DOHH2 (cell line): ENCODE measurements at regions not wholly inside any gene's neighbourhood (a gene's known extent, or its start where the extent isn't known, plus 50 kb on each side); places are given as distances from the start of the nearest gene placed in this dataset.

Experiments used
- H3F3A ChIP-seq: fragments of 200-600 bp; sonication (generic), shearing (Covaris generic); 2 replicates; pipeline ENCODE4 v1.6.0; 2016; ENCODE audit warnings: antibody characterized with exemption, mild to moderate bottlenecking; ENCODE audit not compliant: control insufficient read depth, insufficient read depth
- H3K27ac ChIP-seq: fragments of 200-600 bp; sonication (generic); 2 replicates; pipeline ENCODE4 v1.5.1; 2014; ENCODE audit warnings: low read depth, mild to moderate bottlenecking, low read length, moderate library complexity
- H3K27me3 ChIP-seq: fragments of 200-600 bp; sonication (generic); 2 replicates; pipeline ENCODE4 v1.6.1; 2014; ENCODE audit warnings: mild to moderate bottlenecking, low read length, mixed read lengths; ENCODE audit not compliant: control insufficient read depth
- H3K36me3 ChIP-seq: fragments of 200-600 bp; sonication (generic); 2 replicates; pipeline ENCODE4 v1.6.1; 2014; ENCODE audit warnings: mild to moderate bottlenecking, low read length, moderate library complexity, mixed read lengths; ENCODE audit not compliant: control insufficient read depth
- H3K4me1 ChIP-seq: fragments of 200-600 bp; sonication (generic); 2 replicates; pipeline ENCODE4 v1.6.1; 2014; ENCODE audit warnings: mild to moderate bottlenecking, low read length, mixed read lengths; ENCODE audit not compliant: control insufficient read depth
- H3K4me2 ChIP-seq: fragments of 200-600 bp; sonication (generic); 2 replicates; pipeline ENCODE4 v1.6.0; 2014; ENCODE audit warnings: mild to moderate bottlenecking, low read length, moderate library complexity
- H3K4me3 ChIP-seq: fragments of 200-600 bp; sonication (generic); 2 replicates; pipeline ENCODE4 v1.5.1; 2014; ENCODE audit warnings: mild to moderate bottlenecking, low read length, mixed read lengths
- H3K79me2 ChIP-seq: fragments of 200-600 bp; sonication (generic); 2 replicates; pipeline ENCODE4 v1.6.1; 2014; ENCODE audit warnings: mild to moderate bottlenecking, low read length, mixed read lengths; ENCODE audit not compliant: control insufficient read depth
- H3K9me2 ChIP-seq: fragments of 200-600 bp; sonication (generic); replicated peaks from 2 replicates; pipeline ENCODE4 v1.6.1; 2014; ENCODE audit warnings: mild to moderate bottlenecking, low read length, mixed read lengths; ENCODE audit not compliant: control insufficient read depth
- H3K9me3 ChIP-seq: fragments of 200-600 bp; sonication (generic); 2 replicates; pipeline ENCODE4 v1.6.1; 2014; ENCODE audit warnings: antibody characterized with exemption, low read length, mixed read lengths; ENCODE audit not compliant: control insufficient read depth, insufficient read depth
- H4K20me1 ChIP-seq: fragments of 200-600 bp; sonication (generic); 2 replicates; pipeline ENCODE4 v1.6.0; 2014; ENCODE audit warnings: low read depth, mild to moderate bottlenecking, antibody characterized with exemption, low read length, moderate library complexity; ENCODE audit not compliant: control insufficient read depth, insufficient read depth
- EZH2phosphoT487 ChIP-seq: fragments of 200-600 bp; sonication (generic); IDR thresholded peaks from 2 replicates; pipeline ENCODE4 v1.6.1; 2017; ENCODE audit warnings: borderline replicate concordance, mild to moderate bottlenecking, antibody characterized with exemption, low read length, moderate library complexity, mixed read lengths
- TF ChIP-seq, protein P1 (sequence below): fragments of 200-600 bp; sonication (generic); IDR thresholded peaks from one replicate; pipeline ENCODE4 v1.5.1; 2014; ENCODE audit warnings: antibody characterized with exemption, mild to moderate bottlenecking, low read depth, low read length; ENCODE audit not compliant: poor library complexity, severe bottlenecking

GRCh38 chr7:33720870-33721269 is 184.5 kb upstream of the BMPER start:
- H3K4me2 ChIP-seq: no peak overlapping the region
- H3K27me3 ChIP-seq: no peaks in the 10 kb centered on the region; the same call in none of the 2 replicates
- H3F3A ChIP-seq: no peaks in the 10 kb centered on the region
- TF ChIP-seq EZH2phosphoT487: no peak
- TF ChIP-seq, protein P1, sequence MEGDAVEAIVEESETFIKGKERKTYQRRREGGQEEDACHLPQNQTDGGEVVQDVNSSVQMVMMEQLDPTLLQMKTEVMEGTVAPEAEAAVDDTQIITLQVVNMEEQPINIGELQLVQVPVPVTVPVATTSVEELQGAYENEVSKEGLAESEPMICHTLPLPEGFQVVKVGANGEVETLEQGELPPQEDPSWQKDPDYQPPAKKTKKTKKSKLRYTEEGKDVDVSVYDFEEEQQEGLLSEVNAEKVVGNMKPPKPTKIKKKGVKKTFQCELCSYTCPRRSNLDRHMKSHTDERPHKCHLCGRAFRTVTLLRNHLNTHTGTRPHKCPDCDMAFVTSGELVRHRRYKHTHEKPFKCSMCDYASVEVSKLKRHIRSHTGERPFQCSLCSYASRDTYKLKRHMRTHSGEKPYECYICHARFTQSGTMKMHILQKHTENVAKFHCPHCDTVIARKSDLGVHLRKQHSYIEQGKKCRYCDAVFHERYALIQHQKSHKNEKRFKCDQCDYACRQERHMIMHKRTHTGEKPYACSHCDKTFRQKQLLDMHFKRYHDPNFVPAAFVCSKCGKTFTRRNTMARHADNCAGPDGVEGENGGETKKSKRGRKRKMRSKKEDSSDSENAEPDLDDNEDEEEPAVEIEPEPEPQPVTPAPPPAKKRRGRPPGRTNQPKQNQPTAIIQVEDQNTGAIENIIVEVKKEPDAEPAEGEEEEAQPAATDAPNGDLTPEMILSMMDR: no peak
- H3K4me1 ChIP-seq: no peaks in the 10 kb centered on the region
- H3K4me3 ChIP-seq: no peak overlapping the region
- H4K20me1 ChIP-seq: no peaks in the 10 kb centered on the region
- no peak overlapping the region for H3K27ac ChIP-seq
- H3K79me2 ChIP-seq: no peaks in the 10 kb centered on the region
- H3K36me3 ChIP-seq: no peaks in the 10 kb centered on the region
- H3K9me3 ChIP-seq: no peaks in the 10 kb centered on the region
- H3K9me2 ChIP-seq: no peaks in the 10 kb centered on the region

- Histone ChIP-seq H3K4me1 (no peaks in the 10 kb centered on the region), H3K27ac (no peak overlapping the region), H4K20me1 (no peaks in the 10 kb centered on the region), H3F3A (no peaks in the 10 kb centered on the region), H3K27me3 (no peaks in the 10 kb centered on the region), H3K4me2 (no peak overlapping the region), H3K9me2 (no peaks in the 10 kb centered on the region), H3K36me3 (no peaks in the 10 kb centered on the region), H3K9me3 (no peaks in the 10 kb centered on the region), H3K79me2 (no peaks in the 10 kb centered on the region), H3K4me3 (no peak overlapping the region)
- TF ChIP-seq, protein P1: no peak
- no peak for TF ChIP-seq EZH2phosphoT487
Measured at GRCh38 chr7:33721895-33722294, 183.4 kb upstream of the BMPER start.

GRCh38 chr7:33722383-33723101 is 182.8 kb upstream of the BMPER start:
- Histone ChIP-seq H3K27me3 (no peaks in the 10 kb centered on the region), H3K27ac (no peak overlapping the region), H3F3A (no peaks in the 10 kb centered on the region), H3K9me2 (no peaks in the 10 kb centered on the region), H3K79me2 (no peaks in the 10 kb centered on the region), H3K36me3 (no peaks in the 10 kb centered on the region), H4K20me1 (no peaks in the 10 kb centered on the region), H3K4me2 (no peak overlapping the region), H3K4me3 (no peak overlapping the region), H3K9me3 (no peaks in the 10 kb centered on the region), H3K4me1 (no peaks in the 10 kb centered on the region)
- no peak for TF ChIP-seq EZH2phosphoT487
- TF ChIP-seq, protein P1: no peak
